NCI-H510A (cell line): ENCODE measurements at regions not wholly inside any gene's neighbourhood (a gene's known extent, or its start where the extent isn't known, plus 50 kb on each side); places are given as distances from the start of the nearest gene placed in this dataset.
A peak's percentile ranks its signal among the peaks of the same experiment; 100 is the strongest.
"Not testable (repeated sequence)": the region's sequence is repeated elsewhere in the genome, so short reads cannot be mapped to it uniquely, and the experiment has no call there.

Experiments
- DNase-seq: peaks from one replicate; lab custom pipeline; 2025; lab: John Stamatoyannopoulos, UW

DNA sequence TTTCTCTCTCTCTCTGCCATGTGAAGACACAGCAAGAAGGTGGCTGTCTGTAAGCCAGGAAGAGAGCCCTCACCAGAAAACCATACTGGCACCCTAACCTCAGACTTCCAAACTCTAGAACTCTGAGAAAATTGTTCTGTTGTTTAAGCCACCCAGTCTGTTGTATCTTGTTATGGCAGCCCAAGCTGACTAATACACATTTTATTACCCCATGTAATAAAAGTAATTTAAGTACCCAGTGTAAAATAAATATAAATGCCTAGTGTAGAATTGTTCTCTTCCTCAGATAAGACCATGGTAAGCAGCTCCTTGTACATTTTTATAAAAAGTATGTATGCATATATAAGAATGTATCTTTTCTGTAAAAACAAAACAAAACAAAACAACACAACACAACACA is 119.7 kb downstream of the DTL start:
- no peak for DNase-seq

DNA sequence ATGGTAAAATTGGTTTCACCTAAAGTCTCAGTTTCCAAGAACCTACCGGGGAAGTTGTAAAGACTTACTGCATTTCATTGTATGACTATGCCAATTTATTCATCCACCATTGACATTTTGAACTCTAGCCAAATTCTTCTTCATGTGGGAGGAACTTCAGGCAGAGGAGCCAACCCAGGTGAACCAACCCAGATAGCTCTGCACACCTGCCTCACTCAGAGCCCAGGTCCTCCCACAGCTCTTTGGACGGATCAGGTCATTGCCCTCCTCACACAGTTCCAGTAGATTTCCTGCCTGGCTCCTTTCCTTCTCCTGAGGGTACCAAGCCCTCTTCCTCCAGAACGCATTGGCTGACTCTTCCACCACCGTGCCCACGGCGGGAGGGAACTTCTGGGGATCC is 121.7 kb downstream of the DTL start:
- DNase-seq = peak; percentile 21

DNA sequence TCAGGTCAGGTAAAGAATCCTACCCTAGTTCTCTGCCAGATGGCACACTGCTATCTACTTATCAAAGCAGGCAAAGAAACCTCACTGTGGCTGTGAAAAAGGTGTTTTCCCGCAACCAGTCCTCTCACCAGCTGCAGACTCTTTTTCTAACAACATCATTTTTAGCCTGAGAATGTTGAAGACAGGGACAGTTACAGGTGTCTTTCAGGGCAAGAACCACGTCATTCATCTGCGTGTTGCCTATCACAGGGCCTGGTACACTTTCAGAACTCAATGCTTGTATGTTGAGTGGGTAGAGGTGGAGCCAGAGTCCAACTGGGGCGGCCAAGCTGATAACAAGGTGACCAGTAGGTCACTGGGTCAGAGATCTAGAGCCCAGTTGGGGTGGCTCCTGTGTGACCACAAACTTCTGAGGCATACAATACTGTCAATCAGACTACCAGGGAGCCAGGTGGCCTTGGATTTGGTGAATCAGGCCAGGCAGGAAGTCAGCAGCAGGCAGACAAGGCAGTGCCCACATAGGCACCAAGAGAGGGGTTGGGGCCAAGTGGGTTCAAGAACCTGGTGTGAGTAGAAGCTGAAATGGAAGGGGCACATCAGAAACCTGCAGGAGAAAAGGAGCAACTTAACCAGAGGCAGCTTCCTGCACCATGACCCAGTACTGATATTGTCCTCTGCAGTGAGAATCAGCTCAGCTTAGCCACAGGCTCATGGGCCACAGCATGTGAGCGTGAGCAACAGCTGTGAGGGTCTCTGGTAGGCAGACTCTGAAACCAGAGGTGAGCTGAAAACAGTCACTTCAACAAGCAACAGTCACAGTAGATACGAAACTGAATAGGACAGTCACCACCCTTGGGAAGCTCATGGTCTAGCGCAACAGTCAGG is 123.6 kb downstream of the DTL start:
- DNase-seq = no peak

DNA sequence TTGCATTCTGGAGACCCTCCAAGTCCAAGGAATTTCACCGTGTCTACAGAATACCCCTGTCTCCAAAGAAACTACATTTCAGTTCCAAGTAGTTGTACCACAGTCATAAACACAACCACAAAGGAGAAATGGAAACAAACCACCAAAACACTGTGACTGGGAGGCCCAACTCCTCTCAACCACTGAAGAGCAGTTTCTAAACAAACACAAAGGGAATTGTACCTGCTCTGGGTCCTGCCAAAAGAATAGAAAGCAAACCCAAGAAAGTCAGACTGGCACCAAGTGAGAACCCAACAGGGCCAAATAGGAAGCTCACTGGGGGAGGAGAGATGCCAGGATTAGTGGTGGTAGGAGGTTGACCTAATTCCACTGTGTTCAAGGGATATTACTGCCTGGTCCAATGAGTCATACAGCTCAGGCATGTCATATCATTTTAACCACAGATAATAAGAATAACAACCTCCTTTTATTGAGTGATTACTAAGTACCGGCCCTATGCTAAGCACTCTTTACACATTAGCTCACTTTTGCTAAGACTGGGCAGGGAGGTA is 123.9 kb upstream of the PPP2R5A start:
- DNase-seq = no peak

DNA sequence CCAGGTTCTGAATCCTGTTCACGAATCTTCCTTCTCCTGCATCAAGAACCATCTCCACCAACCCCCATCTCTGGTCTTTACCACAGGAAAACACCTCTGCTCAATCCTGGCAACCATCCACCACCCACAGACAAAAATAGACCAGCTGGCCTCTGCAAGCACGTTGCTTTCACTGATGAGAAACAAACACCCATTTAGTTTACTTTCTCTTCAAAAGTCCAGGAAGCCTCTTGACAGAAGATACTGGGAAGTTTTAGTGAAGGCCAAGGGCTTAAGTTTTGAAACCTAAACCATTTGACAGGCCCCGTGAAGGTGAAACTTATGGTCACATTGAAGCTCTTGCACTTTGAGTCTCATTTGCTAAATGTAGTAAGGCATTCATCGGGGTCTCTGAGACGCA is 122.6 kb upstream of the PPP2R5A start:
- no peak for DNase-seq

DNA sequence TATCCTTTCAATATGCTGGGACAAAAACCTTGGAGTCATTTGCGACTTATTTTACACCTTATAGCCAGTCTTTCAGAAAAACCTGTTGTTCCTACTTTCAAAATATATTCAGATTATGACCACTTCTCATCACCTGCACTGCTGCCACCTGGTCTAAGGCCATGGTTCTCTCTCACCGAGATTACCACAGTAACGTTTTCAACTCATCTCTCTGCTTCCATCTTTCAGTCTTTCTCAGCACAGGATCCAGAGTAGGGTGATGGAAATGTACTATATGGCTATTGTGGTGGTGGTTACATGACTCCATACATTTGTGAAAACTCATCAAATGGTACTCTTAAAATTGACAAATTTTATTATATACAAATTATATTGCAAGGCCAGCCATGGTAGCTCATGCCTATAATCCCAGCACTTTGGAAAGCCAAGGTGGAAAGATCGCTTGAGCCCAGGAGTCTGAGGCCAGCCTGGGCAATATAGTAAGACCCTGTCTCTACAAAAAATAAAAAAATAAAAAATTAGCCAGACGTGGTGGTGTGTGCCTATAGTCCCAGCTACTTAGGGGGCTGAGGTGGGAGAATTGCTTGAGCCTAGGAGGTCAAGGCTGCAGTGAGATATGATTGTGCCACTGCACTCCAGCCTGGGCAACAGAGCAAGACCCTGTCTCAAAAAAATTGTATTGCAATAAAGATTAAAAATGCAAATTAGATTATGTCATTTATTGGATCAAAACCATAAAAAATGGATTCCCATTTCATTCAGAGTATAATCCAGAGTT is 120.9 kb upstream of the PPP2R5A start:
- no peak for DNase-seq

DNA sequence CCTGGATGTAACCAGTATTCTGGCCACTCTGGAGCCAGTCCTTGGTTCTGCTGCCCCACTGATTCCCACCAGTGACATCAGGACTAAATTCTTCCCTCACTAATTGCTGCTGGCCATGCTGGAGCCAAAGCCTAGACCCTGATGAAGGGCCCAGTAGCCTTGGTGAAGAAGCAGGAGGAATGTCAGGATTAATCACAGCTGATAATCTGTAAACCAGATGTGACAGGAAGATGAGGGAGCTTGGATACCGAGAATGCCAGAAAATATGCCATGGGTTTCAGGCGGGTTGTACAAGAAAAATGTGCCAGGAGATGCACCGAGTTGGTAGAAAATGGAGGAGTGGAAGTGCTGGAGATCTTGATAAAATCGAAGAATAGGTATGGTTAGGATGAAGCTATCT is 119.0 kb upstream of the PPP2R5A start:
- no peak for DNase-seq

DNA sequence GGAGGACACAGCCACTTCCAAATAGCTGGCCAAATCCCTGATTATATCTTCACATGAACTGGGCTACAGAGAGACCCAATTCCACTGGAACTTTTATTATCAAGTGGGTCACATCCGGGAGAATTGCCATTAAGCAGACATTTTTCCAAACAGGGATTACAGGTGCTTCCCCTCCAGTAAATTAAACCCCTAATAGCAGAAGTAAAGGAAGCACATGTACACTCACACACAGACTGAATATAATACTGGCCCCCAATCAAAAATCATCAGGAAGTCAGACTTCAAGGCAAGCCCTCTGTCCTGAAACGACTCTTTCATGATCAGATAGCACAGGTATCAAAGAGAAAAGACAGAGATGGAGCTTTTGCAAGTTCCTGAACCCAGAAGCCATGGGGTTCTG is 118.6 kb upstream of the PPP2R5A start:
- DNase-seq = no peak

DNA sequence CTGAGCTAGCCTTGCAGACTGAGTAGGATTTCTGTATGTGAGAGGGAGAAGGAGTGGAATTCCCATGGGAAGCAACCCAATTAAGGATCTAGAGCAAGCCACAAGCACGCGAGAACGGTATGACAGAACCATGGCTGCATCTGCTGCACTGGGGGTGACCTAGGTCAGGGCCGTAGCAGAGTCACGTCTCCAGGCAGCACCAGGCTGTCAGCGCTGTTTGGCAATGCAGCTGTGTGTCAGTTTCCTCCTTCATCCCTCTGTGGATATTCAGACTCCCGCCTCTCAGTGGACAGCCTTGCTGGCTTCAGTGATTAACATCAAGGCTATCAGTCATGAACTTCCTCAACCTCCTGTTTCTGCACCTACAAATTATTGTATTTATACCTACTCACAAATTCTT is 118.1 kb upstream of the PPP2R5A start:
- DNase-seq = no peak

DNA sequence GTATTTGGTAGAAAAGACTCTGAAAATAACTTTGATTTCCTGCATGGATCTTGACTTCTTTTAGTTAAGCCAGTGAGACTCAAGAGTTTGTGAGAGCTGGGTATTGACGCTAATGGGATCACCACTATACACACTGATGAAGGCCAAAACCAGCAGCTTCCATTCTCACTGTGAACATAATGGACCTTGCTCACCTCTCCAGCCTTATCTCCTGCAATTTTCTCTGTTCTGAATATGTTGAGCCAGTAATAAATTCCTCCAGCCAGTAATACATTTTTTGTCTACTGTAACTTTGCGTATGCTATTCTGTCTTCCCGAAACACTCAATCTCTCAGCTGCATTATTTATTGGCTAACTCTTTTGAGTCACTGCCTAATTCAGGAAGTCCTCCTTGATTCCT is 111.6 kb upstream of the PPP2R5A start:
- no peak for DNase-seq

DNA sequence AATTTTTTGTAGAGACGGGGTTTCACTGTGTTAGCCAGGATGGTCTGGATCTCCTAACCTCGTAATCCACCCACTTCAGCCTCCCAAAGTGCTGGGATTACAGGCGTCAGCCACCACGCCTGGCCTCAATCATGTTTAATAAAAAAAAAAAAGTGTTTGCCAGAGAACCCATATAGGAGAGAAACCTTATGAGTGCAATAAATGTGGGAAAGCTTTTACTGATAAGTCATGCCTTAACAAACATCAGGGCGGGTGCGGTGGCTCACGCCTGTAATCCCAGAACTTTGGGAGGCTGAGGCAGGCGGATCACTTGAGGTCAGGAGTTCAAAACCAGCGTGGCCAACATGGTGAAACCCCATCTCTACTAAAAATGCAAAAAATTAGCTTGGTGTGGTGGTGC is 110.9 kb upstream of the PPP2R5A start:
- DNase-seq = not testable (repeated sequence)

DNA sequence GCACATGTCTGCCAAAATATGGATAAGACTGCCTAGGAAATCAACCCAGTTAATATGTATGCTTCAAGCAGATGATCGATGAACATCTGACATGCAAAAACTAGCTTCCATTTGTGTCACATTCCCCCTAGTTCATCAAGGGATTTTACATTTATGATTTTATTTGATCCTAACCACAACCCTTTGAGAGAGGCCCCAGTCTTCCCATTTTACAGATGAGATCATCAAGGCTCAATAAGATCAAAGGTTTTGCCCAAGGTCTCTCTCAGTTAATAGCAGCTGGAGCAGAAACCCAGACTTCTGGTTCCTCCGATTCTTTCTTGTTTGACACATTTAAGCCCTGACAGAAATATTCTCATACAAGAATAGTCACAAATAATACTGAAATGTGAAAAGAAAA is 107.7 kb upstream of the PPP2R5A start:
- DNase-seq = no peak

DNA sequence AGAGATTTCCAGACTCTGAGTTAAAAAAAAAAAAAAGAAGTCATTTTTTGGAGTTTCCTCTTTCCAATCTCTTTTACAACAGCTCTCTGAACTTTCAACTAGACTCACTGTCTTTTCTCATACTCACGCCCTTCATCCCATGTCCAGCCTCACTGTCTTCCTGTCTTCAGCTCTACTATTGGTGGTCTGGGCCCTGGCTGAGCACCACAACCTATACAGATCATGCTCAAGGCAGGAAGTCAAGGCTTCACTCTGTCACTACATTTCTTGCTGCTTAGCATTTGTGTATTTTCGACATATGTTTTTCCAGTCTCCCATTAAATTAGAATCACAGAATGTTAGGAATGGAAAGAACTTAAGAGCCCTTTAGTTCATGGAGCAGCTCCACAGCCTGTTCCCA is 106.4 kb upstream of the PPP2R5A start:
- DNase-seq = no peak

DNA sequence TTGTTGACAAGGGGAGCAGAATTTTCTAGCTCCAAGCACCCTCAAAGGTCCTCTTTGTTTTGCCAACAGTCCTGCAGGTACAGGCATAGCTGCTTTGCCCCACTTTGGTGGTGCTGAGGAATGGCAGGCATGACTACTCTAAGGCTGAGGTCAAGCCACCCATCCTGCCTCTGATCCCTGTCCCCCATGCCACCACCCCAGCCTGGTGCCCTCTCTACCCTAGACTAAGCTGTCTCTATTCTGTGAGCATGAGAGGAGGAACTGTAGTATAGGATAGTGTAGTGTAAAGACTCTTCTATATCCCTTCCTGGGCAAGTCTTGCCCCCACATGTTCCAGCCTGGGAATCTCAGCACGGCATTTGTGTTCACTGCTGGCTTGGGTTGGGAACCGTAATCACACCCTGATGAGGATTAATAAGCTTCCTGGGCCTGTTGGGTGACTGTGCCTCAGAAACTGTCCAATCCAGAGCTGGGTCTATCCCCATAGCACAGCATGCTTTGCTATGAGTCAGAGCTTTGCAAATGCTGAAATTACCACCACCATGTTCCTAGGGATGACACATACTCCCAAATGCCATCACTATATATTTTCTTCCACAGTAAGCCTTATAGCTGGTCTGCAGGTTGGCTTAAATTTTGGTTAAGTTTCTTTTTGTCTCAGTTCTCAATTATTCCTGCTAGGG is 105.7 kb upstream of the PPP2R5A start:
- DNase-seq = no peak

DNA sequence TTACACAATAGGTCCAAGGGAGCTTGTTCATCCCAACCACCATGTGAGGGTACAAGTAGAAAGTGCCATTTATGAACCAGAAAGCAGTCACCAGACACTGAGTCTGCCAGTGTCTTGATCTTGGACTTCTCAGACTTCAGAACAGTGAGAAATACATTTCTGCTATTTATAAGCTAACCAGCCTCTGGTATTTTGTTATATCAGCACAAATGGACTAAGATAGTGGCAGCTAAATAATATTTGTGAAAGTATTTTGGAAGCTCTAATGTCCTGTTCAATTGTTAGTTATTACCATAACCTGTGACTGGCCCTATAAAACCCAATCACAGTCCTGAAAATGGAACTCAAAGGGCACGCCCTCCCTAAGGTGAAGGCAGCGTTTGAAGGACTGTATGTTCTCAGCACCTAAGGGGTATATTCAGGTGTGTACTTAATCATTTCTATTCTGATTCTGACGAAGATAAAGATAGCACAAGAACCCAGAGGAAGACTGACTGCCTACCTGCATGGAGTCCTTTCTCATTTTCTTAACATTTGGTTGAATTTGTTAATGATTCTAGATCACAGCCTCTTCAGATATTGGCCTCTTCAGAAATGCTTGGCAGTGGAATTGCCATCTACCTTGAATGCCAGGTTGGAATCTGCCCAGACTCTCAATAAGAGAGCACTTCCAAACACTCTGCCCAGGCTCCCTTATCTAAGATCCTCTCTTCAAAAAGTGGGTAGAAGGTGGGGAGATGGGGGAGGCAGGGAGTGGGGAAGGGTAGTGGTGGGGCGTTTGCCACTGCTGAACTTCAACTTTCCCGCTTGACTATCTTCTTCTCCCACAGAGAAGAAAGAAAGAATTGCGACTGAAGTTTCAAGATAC is 104.0 kb upstream of the PPP2R5A start:
- no peak for DNase-seq

DNA sequence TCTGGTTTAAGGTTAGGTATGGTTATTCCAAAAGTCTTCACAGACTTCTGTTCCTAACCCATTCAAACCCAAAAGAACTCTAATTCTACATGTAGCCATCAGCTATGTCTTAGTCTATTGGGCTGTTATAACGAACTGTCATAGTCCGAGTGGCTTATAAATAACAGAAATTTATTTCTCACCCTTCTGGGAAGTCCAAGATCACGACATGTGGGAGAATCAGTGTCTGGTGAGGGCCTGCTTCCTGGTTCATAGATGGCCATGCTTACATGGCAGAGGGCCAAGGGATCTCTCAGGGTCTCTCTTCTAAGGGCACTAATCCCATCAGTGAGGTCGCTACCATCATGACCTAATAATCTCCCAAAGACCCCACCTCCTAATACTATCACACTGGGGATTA is 103.0 kb upstream of the PPP2R5A start:
- DNase-seq = no peak

DNA sequence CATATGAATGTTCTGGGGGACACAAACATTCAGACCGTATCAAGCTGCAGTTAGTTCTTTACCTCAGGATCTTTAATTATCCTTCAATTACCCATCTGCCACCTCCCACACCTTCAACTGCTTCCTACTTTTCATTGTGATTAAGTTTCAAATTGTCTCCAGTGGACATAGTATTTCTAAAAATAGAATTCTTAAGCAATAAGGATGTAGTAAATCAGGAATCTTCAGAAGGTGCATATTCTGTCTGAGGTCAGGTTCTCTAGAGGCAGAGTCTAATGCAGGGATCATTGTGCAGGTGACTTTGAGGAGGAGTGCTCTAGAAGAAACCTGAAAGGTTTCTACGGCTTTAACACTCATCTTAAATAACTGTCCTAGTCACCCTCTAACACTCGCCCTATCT is 102.6 kb upstream of the PPP2R5A start:
- DNase-seq = no peak

DNA sequence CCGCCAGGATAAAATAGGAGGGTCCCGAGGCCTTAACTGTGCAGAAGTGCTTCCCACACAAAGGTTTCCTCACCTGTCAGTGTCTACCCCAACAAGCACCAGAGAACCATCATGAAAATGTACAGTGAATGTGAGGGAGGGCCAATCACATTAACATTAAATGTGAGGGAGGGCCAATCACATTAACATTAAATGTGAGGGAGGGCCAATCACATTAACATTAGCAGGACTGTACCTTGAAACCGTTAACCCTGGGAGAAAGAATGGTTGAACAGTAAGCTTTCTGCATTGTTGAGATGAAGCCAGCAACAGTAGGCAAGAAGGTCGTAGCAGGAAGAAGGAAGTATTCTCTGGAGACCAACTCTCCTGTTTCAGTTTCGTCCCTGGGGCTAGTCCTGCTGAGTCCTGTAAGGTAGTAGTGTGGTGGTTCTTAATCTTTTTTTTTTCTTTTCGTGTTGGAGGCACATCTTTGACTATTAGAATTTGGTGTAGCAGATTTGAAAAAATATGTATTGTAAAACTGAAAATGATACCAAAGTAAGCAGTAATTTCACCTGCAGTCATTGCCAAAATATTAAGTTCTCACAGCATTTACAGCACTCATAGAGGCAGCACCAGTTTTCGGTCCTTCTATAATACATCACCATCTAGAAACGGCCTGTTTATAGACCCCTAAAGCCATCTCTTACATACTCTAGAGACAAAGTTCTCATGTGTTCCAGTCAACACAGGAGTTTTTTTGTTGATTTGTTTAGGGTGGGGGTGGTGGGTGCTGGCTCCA is 98.6 kb upstream of the PPP2R5A start:
- no peak for DNase-seq

DNA sequence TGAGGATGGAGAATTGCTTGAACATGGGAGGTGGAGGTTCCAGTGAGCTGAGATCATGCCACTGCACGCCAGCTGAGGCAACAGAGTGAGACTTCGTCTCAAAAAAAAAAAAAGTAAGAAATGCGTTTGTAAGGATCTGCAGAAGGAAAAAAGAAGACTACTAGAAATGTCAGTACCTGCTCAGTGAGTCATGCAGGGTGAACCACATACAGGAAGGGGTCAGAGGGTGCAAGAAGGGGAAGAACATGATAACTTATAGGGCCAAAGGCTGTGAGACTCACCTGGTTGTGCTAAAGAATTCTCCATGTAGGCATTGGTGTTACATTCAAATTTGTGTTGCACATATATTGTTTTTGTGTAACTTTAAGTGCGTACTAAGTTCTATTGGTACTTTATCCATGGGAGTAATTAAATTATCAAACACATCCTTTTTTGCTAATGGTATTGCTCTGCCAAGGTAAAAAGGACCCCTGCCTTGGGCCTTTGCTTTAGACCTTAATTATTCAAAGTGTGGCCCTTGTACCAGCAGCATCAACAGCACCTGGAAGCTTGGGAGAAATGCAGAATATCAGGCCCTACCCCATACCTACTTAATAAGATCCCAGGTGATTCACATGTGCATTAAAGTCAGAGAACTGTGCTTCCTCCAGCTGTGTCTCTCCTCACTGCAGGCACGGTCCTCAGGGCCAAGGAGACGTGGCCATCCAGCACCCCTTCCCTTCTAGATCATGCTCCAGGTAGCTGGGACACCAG is 96.4 kb upstream of the PPP2R5A start:
- no peak for DNase-seq

DNA sequence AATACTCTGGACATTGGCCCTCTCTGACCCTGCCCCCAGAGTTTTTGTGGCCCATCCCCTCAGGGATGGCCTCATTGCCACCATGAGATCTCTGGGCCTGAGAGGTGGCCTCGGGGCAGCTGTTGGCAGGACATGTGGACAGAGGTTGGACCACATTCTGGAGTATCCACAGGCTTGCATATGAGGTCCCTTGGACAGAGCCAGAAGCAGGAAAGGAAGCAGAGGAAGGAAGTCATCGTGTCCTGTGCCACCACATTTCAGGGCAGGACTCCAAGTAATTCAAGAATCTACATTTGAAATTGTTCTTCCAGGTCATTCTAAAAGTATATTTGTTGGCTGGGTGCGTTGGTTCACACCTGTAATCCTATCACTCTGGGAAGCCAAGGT is 95.9 kb upstream of the PPP2R5A start:
- DNase-seq = no peak
